GM12878 (cell line): ENCODE measurements at regions not wholly inside any gene's neighbourhood (a gene's known extent, or its start where the extent isn't known, plus 50 kb on each side); places are given as distances from the start of the nearest gene placed in this dataset.

Experiments
- CUX1 ChIP-seq: IDR thresholded peaks from 2 replicates; pipeline ENCODE4 v1.6.1; 2012; ENCODE audit warnings: improper control_type of control experiment, low read depth, low read length; ENCODE audit not compliant: insufficient replicate concordance
- EED ChIP-seq: sonication (generic); IDR thresholded peaks from 2 replicates; pipeline ENCODE4 v1.6.1; 2016; ENCODE audit warnings: antibody characterized with exemption, low read depth
- EP300 ChIP-seq, 2 experiments: fragments of 150-350 bp in 1 of 2; IDR thresholded peaks; 2 replicates each; pipeline ENCODE4 v1.6.1; 2011 to 2012; ENCODE audit warnings: low read depth in 2 of 2, low read length in 2 of 2, borderline replicate concordance in 1 of 2, improper control_type of control experiment in 1 of 2, inconsistent platforms in 1 of 2; ENCODE audit not compliant: control insufficient read depth in 1 of 2
- NFYA ChIP-seq: IDR thresholded peaks from 2 replicates; pipeline ENCODE4 v1.6.1; 2011; ENCODE audit warnings: low read depth, mild to moderate bottlenecking, low read length, improper control_type of control experiment, borderline replicate concordance
- PAX8 ChIP-seq: fragments of 450-650 bp; IDR thresholded peaks from 2 replicates; pipeline ENCODE4 v1.6.1; 2017; ENCODE audit warnings: mild to moderate bottlenecking, moderate library complexity
- SIX5 ChIP-seq: IDR thresholded peaks from 2 replicates; pipeline ENCODE4 v1.6.1; 2011; ENCODE audit warnings: mild to moderate bottlenecking, low read depth, low read length, moderate library complexity; ENCODE audit not compliant: severe bottlenecking
- SMC3 ChIP-seq: IDR thresholded peaks from 2 replicates; pipeline ENCODE4 v1.6.1; 2011; ENCODE audit warnings: low read length, improper control_type of control experiment, borderline replicate concordance
- SPI1 ChIP-seq: IDR thresholded peaks from 2 replicates; pipeline ENCODE4 v1.6.1; 2011; ENCODE audit warnings: low read depth, mild to moderate bottlenecking, low read length, moderate library complexity, borderline replicate concordance; ENCODE audit not compliant: insufficient read depth
- SRF ChIP-seq, 2 experiments: IDR thresholded peaks; 2 replicates each; pipeline ENCODE4 v1.6.1; 2011; ENCODE audit warnings: low read depth in 2 of 2, low read length in 2 of 2, mild to moderate bottlenecking in 1 of 2, moderate library complexity in 1 of 2
- SUPT20H ChIP-seq: IDR thresholded peaks from 2 replicates; pipeline ENCODE4 v1.6.1; 2011; ENCODE audit warnings: low read depth, mild to moderate bottlenecking, low read length, moderate library complexity, borderline replicate concordance; ENCODE audit not compliant: control insufficient read depth
- TAF1 ChIP-seq: IDR thresholded peaks from 2 replicates; pipeline ENCODE4 v1.6.1; 2011; ENCODE audit warnings: mild to moderate bottlenecking, low read depth, low read length, borderline replicate concordance
- TCF3 ChIP-seq: IDR thresholded peaks from 2 replicates; pipeline ENCODE4 v1.6.1; 2012; ENCODE audit warnings: low read depth, mild to moderate bottlenecking, low read length, borderline replicate concordance; ENCODE audit not compliant: insufficient read depth
- TCF7 ChIP-seq: IDR thresholded peaks from 2 replicates; pipeline ENCODE4 v1.6.1; 2014; ENCODE audit warnings: antibody characterized with exemption, borderline replicate concordance
- ZBTB33 ChIP-seq: fragments of 450-650 bp; IDR thresholded peaks from 2 replicates; pipeline ENCODE4 v1.6.1; 2017; ENCODE audit warnings: mild to moderate bottlenecking
- ZBTB4 ChIP-seq: fragments of 450-650 bp; formaldehyde crosslinking; IDR thresholded peaks from 2 replicates; pipeline ENCODE4 v1.4.0; 2022; ENCODE audit warnings: mild to moderate bottlenecking, moderate library complexity

GRCh38 chr6:130517444-130517931, 151.7 kb downstream of the TMEM200A start (continued):
- TF ChIP-seq CUX1: no peak
- TF ChIP-seq ZBTB4: no peak
- TF ChIP-seq EP300 (IDR thresholded peaks at IDR 0.05; ENCODE audit: borderline replicate concordance in 1 of 2, control insufficient read depth in 1 of 2, low read depth in 2 of 2, low read length in 2 of 2): peak; percentile 98 to 99
- TF ChIP-seq SIX5: no peak
- no peak for TF ChIP-seq SRF (IDR thresholded peaks at IDR 0.05; ENCODE audit: low read depth in 2 of 2, low read length in 2 of 2)
- TF ChIP-seq NFYA: no peak
- TF ChIP-seq ZBTB33: no peak
- no peak for TF ChIP-seq SUPT20H
- TF ChIP-seq PAX8: no peak
- TF ChIP-seq SMC3: no peak; the same call in 1 of the 2 replicates
- peak; percentile 30; the same call in 1 of the 2 replicates for TF ChIP-seq EED
- no peak for TF ChIP-seq TCF3
- TF ChIP-seq TAF1: no peak
- no peak for TF ChIP-seq SPI1
- TF ChIP-seq TCF7: no peak
